SK-N-SH (cell line): ENCODE measurements at regions not wholly inside any gene's neighbourhood (a gene's known extent, or its start where the extent isn't known, plus 50 kb on each side); places are given as distances from the start of the nearest gene placed in this dataset.

Source experiments
- CTCF ChIA-PET: fragments of 300-600, 350-600 bp; formaldehyde crosslinking; extraction: SDS; loops from one replicate; lab custom pipeline; 2021; lab: Yijun Ruan, JAX
- POLR2A ChIA-PET: fragments of 350-600 bp; sonication (Branson Sonifier 250); formaldehyde crosslinking; extraction: SDS; loops from one replicate; lab custom pipeline; 2020; ENCODE audit warnings: antibody characterized with exemption, inconsistent platforms; lab: Yijun Ruan, JAX
- DNase-seq: peaks from one replicate; pipeline ENCODE4 v3.0.0; 2012
- H2AFZ ChIP-seq: fragments of 200-600 bp; sonication (generic); 2 replicates; pipeline ENCODE4 v1.8.1; 2016; ENCODE audit warnings: antibody characterized with exemption, mild to moderate bottlenecking, low read depth
- H3F3A ChIP-seq: fragments of 200-600 bp; sonication (generic); replicated peaks from 2 replicates; pipeline ENCODE3; 2016; ENCODE audit warnings: antibody characterized with exemption, mild to moderate bottlenecking; ENCODE audit not compliant: insufficient read depth
- H3K27ac ChIP-seq, 2 experiments: fragments of 200-500 bp in 1 of 2; fragments of 200-600 bp in 1 of 2; sonication (Bioruptor generic) in 1 of 2; sonication (generic), shearing (Covaris generic) in 1 of 2; 2 replicates each; pipeline versions ENCODE4 v1.5.1 to v1.6.1; 2014 to 2016; ENCODE audit warnings: low read depth in 2 of 2, inconsistent platforms in 1 of 2, low read length in 1 of 2, mild to moderate bottlenecking in 1 of 2, mixed read lengths in 1 of 2
- H3K27me3 ChIP-seq: fragments of 200-600 bp; sonication (generic), shearing (Covaris generic); 2 replicates; pipeline ENCODE4 v1.6.1; 2016; ENCODE audit warnings: mixed run types; ENCODE audit not compliant: insufficient read depth
- H3K36me3 ChIP-seq, 2 experiments: fragments of 200-500 bp in 1 of 2; fragments of 200-600 bp in 1 of 2; sonication (Bioruptor generic) in 1 of 2; sonication (generic) in 1 of 2; replicated peaks in 1 of 2; 2 replicates each; pipeline versions ENCODE3 to v1.5.1; 2014 to 2016; ENCODE audit warnings: low read length in 1 of 2, mild to moderate bottlenecking in 1 of 2; ENCODE audit not compliant: insufficient read depth in 2 of 2, control insufficient read depth in 1 of 2
- H3K4me1 ChIP-seq, 2 experiments: fragments of 200-500 bp in 1 of 2; fragments of 200-600 bp in 1 of 2; sonication (Bioruptor generic) in 1 of 2; sonication (generic), shearing (Covaris generic) in 1 of 2; 2 replicates each; pipeline versions ENCODE4 v1.5.1 to v1.6.1; 2014 to 2016; ENCODE audit warnings: low read depth in 1 of 2, low read length in 1 of 2, mixed run types in 1 of 2; ENCODE audit not compliant: insufficient read depth in 2 of 2, control insufficient read depth in 1 of 2
- H3K4me2 ChIP-seq: fragments of 200-600 bp; sonication (generic), shearing (Covaris generic); 2 replicates; pipeline ENCODE4 v1.6.1; 2017; ENCODE audit warnings: mixed run types
- H3K4me3 ChIP-seq, 2 experiments: fragments of 200-500 bp in 1 of 2; fragments of 200-600 bp in 1 of 2; sonication (Bioruptor generic) in 1 of 2; sonication (generic), shearing (Covaris generic) in 1 of 2; 2 replicates each; pipeline versions ENCODE4 v1.5.1 to v1.8.1; 2014 to 2016; ENCODE audit warnings: low read depth in 2 of 2, inconsistent platforms in 1 of 2, low read length in 1 of 2, mild to moderate bottlenecking in 1 of 2, mixed read lengths in 1 of 2, moderate library complexity in 1 of 2
- H3K79me2 ChIP-seq: fragments of 200-600 bp; sonication (generic); 2 replicates; pipeline ENCODE4 v1.8.1; 2017; ENCODE audit warnings: mild to moderate bottlenecking; ENCODE audit not compliant: insufficient read depth
- H3K9ac ChIP-seq: fragments of 200-600 bp; sonication (generic); 2 replicates; pipeline ENCODE4 v1.6.1; 2017; ENCODE audit warnings: mixed run types
- H3K9me2 ChIP-seq: fragments of 200-600 bp; sonication (generic); 2 replicates; pipeline ENCODE4 v1.6.1; 2017; ENCODE audit warnings: mixed run types
- H3K9me3 ChIP-seq: fragments of 200-600 bp; sonication (generic); 2 replicates; pipeline ENCODE4 v1.6.1; 2017; ENCODE audit warnings: mixed run types, mild to moderate bottlenecking, moderate library complexity
- H4K20me1 ChIP-seq: fragments of 200-600 bp; sonication (generic); 2 replicates; pipeline ENCODE4 v1.6.1; 2017; ENCODE audit warnings: mild to moderate bottlenecking, mixed run types; ENCODE audit not compliant: insufficient read depth
- CHD2 ChIP-seq: fragments of 150-350 bp; IDR thresholded peaks from 2 replicates; pipeline ENCODE4 v1.6.1; 2018; ENCODE audit warnings: low read length; ENCODE audit not compliant: partially characterized antibody
- ELF1 ChIP-seq: IDR thresholded peaks from 2 replicates; pipeline ENCODE4 v1.4.0; 2012
- EP300 ChIP-seq, 2 experiments: IDR thresholded peaks; 2 replicates each; pipeline versions ENCODE4 v1.4.0 to v1.6.1; 2012; ENCODE audit warnings: borderline replicate concordance in 1 of 2, low read depth in 1 of 2, low read length in 1 of 2
- EZH2phosphoT487 ChIP-seq: fragments of 200-600 bp; sonication (generic); IDR thresholded peaks from 2 replicates; pipeline ENCODE4 v1.6.1; 2017; ENCODE audit warnings: low read depth, mixed run types, mild to moderate bottlenecking, antibody characterized with exemption, moderate library complexity, borderline replicate concordance
- FOSL2 ChIP-seq: IDR thresholded peaks from 2 replicates; pipeline ENCODE4 v1.4.0; 2012; ENCODE audit warnings: low read depth, mild to moderate bottlenecking, moderate library complexity, borderline replicate concordance
- FOXM1 ChIP-seq: IDR thresholded peaks from 2 replicates; pipeline ENCODE4 v1.4.0; 2012; ENCODE audit warnings: low read depth, mild to moderate bottlenecking
- GABPA ChIP-seq: IDR thresholded peaks from 2 replicates; pipeline ENCODE4 v1.4.0; 2012; ENCODE audit warnings: low read depth, mild to moderate bottlenecking
- JUND ChIP-seq: IDR thresholded peaks from 2 replicates; pipeline ENCODE4 v1.4.0; 2012
- MXI1 ChIP-seq: IDR thresholded peaks from 2 replicates; pipeline ENCODE4 v1.6.1; 2012; ENCODE audit warnings: mild to moderate bottlenecking, low read depth, low read length, improper control_type of control experiment
- NFIC ChIP-seq: IDR thresholded peaks from 2 replicates; pipeline ENCODE4 v1.4.0; 2012; ENCODE audit warnings: borderline replicate concordance
- POLR2AphosphoS5 ChIP-seq: IDR thresholded peaks from 2 replicates; pipeline ENCODE4 v1.6.1; 2012; ENCODE audit warnings: low read depth, low read length
- RFX5 ChIP-seq: IDR thresholded peaks from 2 replicates; pipeline ENCODE4 v1.6.1; 2012; ENCODE audit warnings: mild to moderate bottlenecking, improper control_type of control experiment, low read length
- RXRA ChIP-seq: IDR thresholded peaks from 2 replicates; pipeline ENCODE4 v1.4.0; 2012; ENCODE audit warnings: low read depth, mild to moderate bottlenecking, borderline replicate concordance
- SMC3 ChIP-seq: IDR thresholded peaks from 2 replicates; pipeline ENCODE4 v1.6.1; 2012; ENCODE audit warnings: low read depth, low read length, improper control_type of control experiment
- TCF12 ChIP-seq: IDR thresholded peaks from 2 replicates; pipeline ENCODE4 v1.4.0; 2012
- YY1 ChIP-seq: IDR thresholded peaks from 2 replicates; pipeline ENCODE4 v1.4.0; 2012; ENCODE audit warnings: low read depth, mild to moderate bottlenecking
- WGBS: methylation state at CpG from one replicate; pipeline ENCODE4 v1.1.6; 2017; ENCODE audit warnings: low lambda C conversion rate; 5-methylcytosine and 5-hydroxymethylcytosine counted together
- TF ChIP-seq, protein P1 (sequence below): fragments of 200-600 bp; sonication (generic); IDR thresholded peaks from 2 replicates; pipeline ENCODE4 v1.6.1; 2017; ENCODE audit warnings: antibody characterized with exemption, mild to moderate bottlenecking, moderate library complexity
- TF ChIP-seq, protein P2 (sequence below): fragments of 150-350 bp; IDR thresholded peaks from 2 replicates; pipeline ENCODE4 v1.6.1; 2016; ENCODE audit warnings: mild to moderate bottlenecking, low read depth, low read length
- TF ChIP-seq, protein P3 (sequence below): fragments of 150-350 bp; IDR thresholded peaks from 2 replicates; pipeline ENCODE4 v1.6.1; 2017; ENCODE audit warnings: antibody characterized with exemption, low read length, low read depth, borderline replicate concordance
- TF ChIP-seq, protein P4 (sequence below): IDR thresholded peaks from 2 replicates; pipeline ENCODE4; 2012
- TF ChIP-seq, protein P5 (sequence below): IDR thresholded peaks from 2 replicates; pipeline ENCODE4 v1.4.0; 2012; ENCODE audit warnings: low read depth, borderline replicate concordance

DNA sequence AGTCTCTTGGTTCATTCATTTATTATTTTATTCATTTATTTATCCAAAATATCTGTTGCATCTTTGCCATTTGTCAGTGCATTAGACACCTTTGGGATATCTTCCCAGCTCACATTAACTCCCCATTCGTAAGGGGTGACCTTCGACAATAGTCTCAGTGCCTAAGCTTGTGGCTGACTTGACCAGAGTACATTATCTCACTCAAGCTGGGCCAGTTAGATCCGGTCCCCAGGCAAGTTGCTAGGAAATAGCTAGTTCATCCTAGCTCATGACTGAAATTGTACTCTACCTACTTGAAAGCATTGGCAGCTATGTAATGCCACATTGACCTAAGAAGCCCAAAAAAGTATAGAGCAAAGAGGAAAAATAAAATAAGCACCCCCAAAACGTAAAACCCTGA is 165.3 kb downstream of the FBXO8 start:
- peak overlapping the region; percentile 86; the same call in 1 of the 2 replicates for H2AFZ ChIP-seq
- WGBS = 44% methylated on average over 4 of the region's 4 CpGs
- peak overlapping the region; percentile 49 to 100; a peak in 3 of 4 replicates for H3K27ac ChIP-seq
- H3K36me3 ChIP-seq = peaks cover 0 to 12% of the 10 kb centered on the region in 2 experiments
- DNase-seq = peak; percentile 29
- no peaks in the 10 kb centered on the region for H3K27me3 ChIP-seq
- no peaks in the 10 kb centered on the region for H4K20me1 ChIP-seq
- H3K4me1 ChIP-seq = peaks cover 4 to 13% of the 10 kb centered on the region in 2 experiments; a peak in 2 of 4 replicates
- no peaks in the 10 kb centered on the region for H3K79me2 ChIP-seq
- no peak overlapping the region for H3K9ac ChIP-seq
- peak overlapping the region in 1 of 2 experiments; percentile 40; a peak in 2 of 4 replicates for H3K4me3 ChIP-seq
- no peaks in the 10 kb centered on the region for H3F3A ChIP-seq
- POLR2A ChIA-PET = interaction anchor here (0.7 to 2.4 kb wide), 41 partner anchors 8 to 784 kb away, joined by 3 to 25 read pairs (median 4); partner anchors contain the start of genes HAND2 and HMGB2
- TF ChIP-seq EP300 (IDR thresholded peaks at IDR 0.05; ENCODE audit: borderline replicate concordance in 1 of 2, low read depth in 1 of 2, low read length in 1 of 2) = peak in 1 of 2 experiments; percentile 29; a peak in 1 of 4 replicates
- peak; percentile 15 for TF ChIP-seq CHD2
- TF ChIP-seq JUND = no peak
- peak; percentile 25; the same call in 1 of the 2 replicates for TF ChIP-seq RFX5
- TF ChIP-seq, all 33 proteins: peak for 3
- CTCF ChIA-PET = interaction anchor here (0.6 to 1.5 kb wide), 10 partner anchors 18 to 142 kb away, joined by 3 to 4 read pairs (median 3); no protein-coding TSS in a partner anchor
- Histone ChIP-seq H3K9me2 (no peaks in the 10 kb centered on the region), H3K4me2 (no peak overlapping the region), H3K9me3 (no peaks in the 10 kb centered on the region)

DNA sequence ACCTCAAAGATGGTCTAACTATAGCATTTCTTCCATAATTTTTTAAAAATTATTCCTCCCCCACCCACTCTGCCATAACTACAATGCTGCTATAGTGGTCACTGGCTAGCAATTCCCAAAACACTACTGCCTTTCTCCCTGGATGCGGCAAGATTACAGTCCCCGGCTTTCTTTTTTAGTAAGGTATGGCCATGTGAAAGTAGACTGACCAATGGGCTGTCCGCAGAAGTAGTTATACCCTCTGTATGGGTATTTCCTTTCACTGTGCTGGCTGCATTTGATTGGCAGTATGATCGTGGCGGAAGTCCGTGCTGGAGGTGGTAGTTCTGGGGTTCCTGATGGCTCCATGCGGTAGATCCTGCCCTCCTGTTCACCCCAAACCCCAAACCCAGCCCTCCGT is 166.0 kb downstream of the FBXO8 start:
- 55% methylated on average over 8 of the region's 8 CpGs for WGBS
- Histone ChIP-seq H3K36me3 (peaks cover 0 to 17% of the 10 kb centered on the region in 2 experiments), H3K4me2 (no peak overlapping the region), H2AFZ (no peak overlapping the region), H3K9me2 (no peaks in the 10 kb centered on the region), H4K20me1 (no peaks in the 10 kb centered on the region), H3K79me2 (no peaks in the 10 kb centered on the region), H3K27ac (peak overlapping the region in 1 of 2 experiments; percentile 100; a peak in 2 of 4 replicates), H3K9ac (no peak overlapping the region), H3K27me3 (no peaks in the 10 kb centered on the region), H3K4me3 (peak overlapping the region in 1 of 2 experiments; percentile 40; a peak in 2 of 4 replicates), H3K9me3 (no peaks in the 10 kb centered on the region), H3F3A (no peaks in the 10 kb centered on the region), H3K4me1 (peaks cover 4 to 13% of the 10 kb centered on the region in 2 experiments; a peak in 2 of 4 replicates)
- ChIA-PET POLR2A (interaction anchor here (0.7 to 2.4 kb wide), 26 partner anchors 9 to 612 kb away, joined by 3 to 25 read pairs (median 5); partner anchors contain the start of gene HAND2), CTCF (interaction anchor here (0.6 to 1.5 kb wide), 6 partner anchors 19 to 143 kb away, joined by 3 to 4 read pairs (median 3); no protein-coding TSS in a partner anchor)
- peak; percentile 63 for DNase-seq
- no peak for TF ChIP-seq TCF12
- TF ChIP-seq, protein P1, sequence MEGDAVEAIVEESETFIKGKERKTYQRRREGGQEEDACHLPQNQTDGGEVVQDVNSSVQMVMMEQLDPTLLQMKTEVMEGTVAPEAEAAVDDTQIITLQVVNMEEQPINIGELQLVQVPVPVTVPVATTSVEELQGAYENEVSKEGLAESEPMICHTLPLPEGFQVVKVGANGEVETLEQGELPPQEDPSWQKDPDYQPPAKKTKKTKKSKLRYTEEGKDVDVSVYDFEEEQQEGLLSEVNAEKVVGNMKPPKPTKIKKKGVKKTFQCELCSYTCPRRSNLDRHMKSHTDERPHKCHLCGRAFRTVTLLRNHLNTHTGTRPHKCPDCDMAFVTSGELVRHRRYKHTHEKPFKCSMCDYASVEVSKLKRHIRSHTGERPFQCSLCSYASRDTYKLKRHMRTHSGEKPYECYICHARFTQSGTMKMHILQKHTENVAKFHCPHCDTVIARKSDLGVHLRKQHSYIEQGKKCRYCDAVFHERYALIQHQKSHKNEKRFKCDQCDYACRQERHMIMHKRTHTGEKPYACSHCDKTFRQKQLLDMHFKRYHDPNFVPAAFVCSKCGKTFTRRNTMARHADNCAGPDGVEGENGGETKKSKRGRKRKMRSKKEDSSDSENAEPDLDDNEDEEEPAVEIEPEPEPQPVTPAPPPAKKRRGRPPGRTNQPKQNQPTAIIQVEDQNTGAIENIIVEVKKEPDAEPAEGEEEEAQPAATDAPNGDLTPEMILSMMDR = no peak
- no peak for TF ChIP-seq ELF1
- no peak for TF ChIP-seq FOXM1
- no peak for TF ChIP-seq NFIC
- TF ChIP-seq EP300 (IDR thresholded peaks at IDR 0.05; ENCODE audit: borderline replicate concordance in 1 of 2, low read depth in 1 of 2, low read length in 1 of 2) = no peak
- TF ChIP-seq, protein P2, sequence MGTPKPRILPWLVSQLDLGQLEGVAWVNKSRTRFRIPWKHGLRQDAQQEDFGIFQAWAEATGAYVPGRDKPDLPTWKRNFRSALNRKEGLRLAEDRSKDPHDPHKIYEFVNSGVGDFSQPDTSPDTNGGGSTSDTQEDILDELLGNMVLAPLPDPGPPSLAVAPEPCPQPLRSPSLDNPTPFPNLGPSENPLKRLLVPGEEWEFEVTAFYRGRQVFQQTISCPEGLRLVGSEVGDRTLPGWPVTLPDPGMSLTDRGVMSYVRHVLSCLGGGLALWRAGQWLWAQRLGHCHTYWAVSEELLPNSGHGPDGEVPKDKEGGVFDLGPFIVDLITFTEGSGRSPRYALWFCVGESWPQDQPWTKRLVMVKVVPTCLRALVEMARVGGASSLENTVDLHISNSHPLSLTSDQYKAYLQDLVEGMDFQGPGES = no peak
- TF ChIP-seq, protein P3, sequence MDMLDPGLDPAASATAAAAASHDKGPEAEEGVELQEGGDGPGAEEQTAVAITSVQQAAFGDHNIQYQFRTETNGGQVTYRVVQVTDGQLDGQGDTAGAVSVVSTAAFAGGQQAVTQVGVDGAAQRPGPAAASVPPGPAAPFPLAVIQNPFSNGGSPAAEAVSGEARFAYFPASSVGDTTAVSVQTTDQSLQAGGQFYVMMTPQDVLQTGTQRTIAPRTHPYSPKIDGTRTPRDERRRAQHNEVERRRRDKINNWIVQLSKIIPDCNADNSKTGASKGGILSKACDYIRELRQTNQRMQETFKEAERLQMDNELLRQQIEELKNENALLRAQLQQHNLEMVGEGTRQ = no peak
- TF ChIP-seq RFX5 = peak; percentile 10; the same call in 1 of the 2 replicates
- TF ChIP-seq GABPA = no peak
- no peak for TF ChIP-seq FOSL2
- TF ChIP-seq, protein P4, sequence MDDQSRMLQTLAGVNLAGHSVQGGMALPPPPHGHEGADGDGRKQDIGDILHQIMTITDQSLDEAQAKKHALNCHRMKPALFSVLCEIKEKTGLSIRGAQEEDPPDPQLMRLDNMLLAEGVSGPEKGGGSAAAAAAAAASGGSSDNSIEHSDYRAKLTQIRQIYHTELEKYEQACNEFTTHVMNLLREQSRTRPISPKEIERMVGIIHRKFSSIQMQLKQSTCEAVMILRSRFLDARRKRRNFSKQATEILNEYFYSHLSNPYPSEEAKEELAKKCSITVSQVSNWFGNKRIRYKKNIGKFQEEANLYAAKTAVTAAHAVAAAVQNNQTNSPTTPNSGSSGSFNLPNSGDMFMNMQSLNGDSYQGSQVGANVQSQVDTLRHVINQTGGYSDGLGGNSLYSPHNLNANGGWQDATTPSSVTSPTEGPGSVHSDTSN = no peak
- no peak for TF ChIP-seq SMC3
- TF ChIP-seq POLR2AphosphoS5 = peak; percentile 71
- no peak for TF ChIP-seq YY1
- TF ChIP-seq, protein P5, sequence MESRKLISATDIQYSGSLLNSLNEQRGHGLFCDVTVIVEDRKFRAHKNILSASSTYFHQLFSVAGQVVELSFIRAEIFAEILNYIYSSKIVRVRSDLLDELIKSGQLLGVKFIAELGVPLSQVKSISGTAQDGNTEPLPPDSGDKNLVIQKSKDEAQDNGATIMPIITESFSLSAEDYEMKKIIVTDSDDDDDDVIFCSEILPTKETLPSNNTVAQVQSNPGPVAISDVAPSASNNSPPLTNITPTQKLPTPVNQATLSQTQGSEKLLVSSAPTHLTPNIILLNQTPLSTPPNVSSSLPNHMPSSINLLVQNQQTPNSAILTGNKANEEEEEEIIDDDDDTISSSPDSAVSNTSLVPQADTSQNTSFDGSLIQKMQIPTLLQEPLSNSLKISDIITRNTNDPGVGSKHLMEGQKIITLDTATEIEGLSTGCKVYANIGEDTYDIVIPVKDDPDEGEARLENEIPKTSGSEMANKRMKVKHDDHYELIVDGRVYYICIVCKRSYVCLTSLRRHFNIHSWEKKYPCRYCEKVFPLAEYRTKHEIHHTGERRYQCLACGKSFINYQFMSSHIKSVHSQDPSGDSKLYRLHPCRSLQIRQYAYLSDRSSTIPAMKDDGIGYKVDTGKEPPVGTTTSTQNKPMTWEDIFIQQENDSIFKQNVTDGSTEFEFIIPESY = no peak
- no peak for TF ChIP-seq RXRA
- TF ChIP-seq MXI1 = peak; percentile 80
- TF ChIP-seq EZH2phosphoT487 = no peak
